Spleen (tissue), 7 donors: ENCODE measurements at regions not wholly inside any gene's neighbourhood (a gene's known extent, or its start where the extent isn't known, plus 50 kb on each side); places are given as distances from the start of the nearest gene placed in this dataset.

Source experiments
- POLR2A ChIP-seq, 3 donors: fragments of 450-650 bp; IDR thresholded peaks; one replicate each; pipeline ENCODE4 v1.5.1; 2017; ENCODE audit warnings: antibody characterized with exemption in 3 of 3, mild to moderate bottlenecking in 1 of 3
- POLR2AphosphoS5 ChIP-seq, 3 donors: sonication (generic); formaldehyde crosslinking; IDR thresholded peaks; one replicate each; pipeline ENCODE4 v1.5.1; 2017; ENCODE audit warnings: antibody characterized with exemption in 3 of 3
- TF ChIP-seq, protein P1 (sequence below), 11 experiments: fragments of 200-600 bp in 7 of 11; fragments of 450-650 bp in 4 of 11; sonication (generic) in 4 of 11; IDR thresholded peaks in 8 of 11; conservative IDR thresholded peaks in 3 of 11; 1 replicate in 7 of 11; 2 replicates in 4 of 11; pipeline versions ENCODE4 v1.4.0 to v1.8.0; 2016 to 2021; ENCODE audit warnings: antibody characterized with exemption in 11 of 11, inconsistent platforms in 4 of 11, mild to moderate bottlenecking in 1 of 11
- donor health status: DM: no; HTN: no; CAD: no; lungs with moderate emphysema.
- donor health status: DM: no; HTN: no; CAD: no.
- donor health status: DM: no; HTN: no; CAD: no.

GRCh38 chr14:97572583-97573458 is 775.6 kb downstream of the VRK1 start:
- TF ChIP-seq, protein P1, sequence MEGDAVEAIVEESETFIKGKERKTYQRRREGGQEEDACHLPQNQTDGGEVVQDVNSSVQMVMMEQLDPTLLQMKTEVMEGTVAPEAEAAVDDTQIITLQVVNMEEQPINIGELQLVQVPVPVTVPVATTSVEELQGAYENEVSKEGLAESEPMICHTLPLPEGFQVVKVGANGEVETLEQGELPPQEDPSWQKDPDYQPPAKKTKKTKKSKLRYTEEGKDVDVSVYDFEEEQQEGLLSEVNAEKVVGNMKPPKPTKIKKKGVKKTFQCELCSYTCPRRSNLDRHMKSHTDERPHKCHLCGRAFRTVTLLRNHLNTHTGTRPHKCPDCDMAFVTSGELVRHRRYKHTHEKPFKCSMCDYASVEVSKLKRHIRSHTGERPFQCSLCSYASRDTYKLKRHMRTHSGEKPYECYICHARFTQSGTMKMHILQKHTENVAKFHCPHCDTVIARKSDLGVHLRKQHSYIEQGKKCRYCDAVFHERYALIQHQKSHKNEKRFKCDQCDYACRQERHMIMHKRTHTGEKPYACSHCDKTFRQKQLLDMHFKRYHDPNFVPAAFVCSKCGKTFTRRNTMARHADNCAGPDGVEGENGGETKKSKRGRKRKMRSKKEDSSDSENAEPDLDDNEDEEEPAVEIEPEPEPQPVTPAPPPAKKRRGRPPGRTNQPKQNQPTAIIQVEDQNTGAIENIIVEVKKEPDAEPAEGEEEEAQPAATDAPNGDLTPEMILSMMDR (IDR thresholded peaks at IDR 0.05 in 8 of 11, conservative IDR thresholded peaks at IDR 0.05 in 3 of 11), result no peak
- TF ChIP-seq POLR2A (IDR thresholded peaks at IDR 0.05) (no peak), POLR2AphosphoS5 (IDR thresholded peaks at IDR 0.05) (no peak)
